ENCODE measurements at regions not wholly inside any gene's neighbourhood (a gene's known extent, or its start where the extent isn't known, plus 50 kb on each side); places are given as distances from the start of the nearest gene placed in this dataset.
"Not testable (repeated sequence)": the region's sequence is repeated elsewhere in the genome, so short reads cannot be mapped to it uniquely, and the experiment has no call there.

DNA sequence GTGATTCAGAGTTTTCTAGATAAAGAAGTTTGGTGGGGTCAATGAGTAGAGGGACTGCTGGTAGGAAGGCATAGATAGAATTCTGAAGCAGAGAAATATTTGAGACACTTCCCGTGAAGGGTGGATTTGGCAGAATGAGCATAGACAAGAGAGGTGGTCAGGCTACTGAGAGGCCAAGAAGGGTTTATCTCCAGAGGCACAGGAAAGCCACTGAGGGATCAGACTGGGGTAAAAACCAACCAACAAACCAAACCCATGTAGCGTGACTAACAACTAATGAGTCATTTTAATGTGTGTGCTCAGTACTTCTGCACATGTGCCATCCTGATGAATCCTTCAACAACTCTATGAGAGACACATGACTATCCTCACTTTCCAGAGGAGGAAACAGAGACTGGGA, 60.0 kb upstream of the SERP2 start:
- Histone ChIP-seq H3K36me3 (ENCODE audit: control insufficient read depth, insufficient read depth, low read length) (no peaks in the 10 kb centered on the region), H3K79me2 (ENCODE audit: control insufficient read depth, insufficient read depth, low read length) (no peaks in the 10 kb centered on the region), H2BK5ac (ENCODE audit: low read length) (no peak overlapping the region), H4K8ac (ENCODE audit: low read depth, low read length) (no peak overlapping the region), H3K56ac (ENCODE audit: low read length) (no peak overlapping the region), H2BK120ac (ENCODE audit: low read depth, low read length) (no peak overlapping the region), H2BK15ac (replicated peaks; ENCODE audit: low read depth) (no peak overlapping the region), H3K27ac (ENCODE audit: low read depth, low read length) (no peak overlapping the region), H3K18ac (ENCODE audit: low read length) (no peak overlapping the region), H3K4me3 (ENCODE audit: low read length) (no peak overlapping the region), H3K79me1 (ENCODE audit: low read length) (no peaks in the 10 kb centered on the region), H3K4me2 (ENCODE audit: low read length) (no peak overlapping the region), H3K27me3 (ENCODE audit: insufficient read depth, low read length, poor library complexity) (no peaks in the 10 kb centered on the region), H2AK5ac (ENCODE audit: low read length) (no peak overlapping the region), H4K5ac (ENCODE audit: low read length) (no peak overlapping the region), H3K23ac (ENCODE audit: low read length) (no peak overlapping the region), H3K9ac (ENCODE audit: low read length) (no peak overlapping the region), H3K4me1 (ENCODE audit: control insufficient read depth, low read depth, low read length) (no peaks in the 10 kb centered on the region), H3K4ac (ENCODE audit: low read depth, low read length) (no peak overlapping the region)
- DNase-seq: no peak
- WGBS (ENCODE audit: extremely low coverage, insufficient coverage, low lambda C conversion rate): no CpG with 5 or more reads among the region's 2 CpGs

- not testable (repeated sequence) for H3K27ac ChIP-seq (ENCODE audit: low read depth, low read length); H2BK15ac ChIP-seq (replicated peaks; ENCODE audit: low read depth)
Measured at GRCh38 chr13:44314160-44314559, 59.5 kb upstream of the SERP2 start.

DNA sequence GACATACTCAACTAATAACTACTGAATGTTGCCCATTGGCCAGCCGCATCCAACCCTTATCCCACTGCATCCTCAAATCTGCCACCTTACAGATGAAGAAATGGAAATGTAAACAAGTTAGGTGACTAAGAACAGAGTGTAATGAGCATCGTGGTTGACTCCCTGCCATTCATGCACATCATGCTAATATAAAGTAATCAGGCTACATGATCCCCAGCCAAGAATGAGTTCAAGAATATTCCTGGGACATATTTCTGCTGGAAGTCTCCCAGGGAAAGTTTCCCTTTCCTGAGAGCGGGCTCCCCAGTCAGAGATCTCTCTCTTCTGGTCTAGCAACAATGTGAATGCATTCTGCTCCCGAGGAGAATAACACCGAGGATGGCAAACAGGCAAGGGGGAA, 55.9 kb upstream of the SERP2 start:
- no peak overlapping the region for H3K23ac ChIP-seq (ENCODE audit: low read length)
- H3K4me3 ChIP-seq (ENCODE audit: low read length): no peak overlapping the region
- no CpG with 5 or more reads among the region's 5 CpGs for WGBS (ENCODE audit: extremely low coverage, insufficient coverage, low lambda C conversion rate)
- no peak for DNase-seq
- no peaks in the 10 kb centered on the region for H3K79me2 ChIP-seq (ENCODE audit: control insufficient read depth, insufficient read depth, low read length)
- H3K4me1 ChIP-seq (ENCODE audit: control insufficient read depth, low read depth, low read length): no peaks in the 10 kb centered on the region
- H2BK120ac ChIP-seq (ENCODE audit: low read depth, low read length): no peak overlapping the region
- H3K36me3 ChIP-seq (ENCODE audit: control insufficient read depth, insufficient read depth, low read length): no peaks in the 10 kb centered on the region
- H2BK5ac ChIP-seq (ENCODE audit: low read length): no peak overlapping the region
- H4K8ac ChIP-seq (ENCODE audit: low read depth, low read length): no peak overlapping the region
- H3K27me3 ChIP-seq (ENCODE audit: insufficient read depth, low read length, poor library complexity): no peaks in the 10 kb centered on the region
- H3K9ac ChIP-seq (ENCODE audit: low read length): no peak overlapping the region
- H2BK15ac ChIP-seq (replicated peaks; ENCODE audit: low read depth): no peak overlapping the region
- no peak overlapping the region for H3K27ac ChIP-seq (ENCODE audit: low read depth, low read length)
- H3K18ac ChIP-seq (ENCODE audit: low read length): no peak overlapping the region
- no peak overlapping the region for H3K4me2 ChIP-seq (ENCODE audit: low read length)
- H4K5ac ChIP-seq (ENCODE audit: low read length): no peak overlapping the region
- no peak overlapping the region for H3K56ac ChIP-seq (ENCODE audit: low read length)
- H3K79me1 ChIP-seq (ENCODE audit: low read length): no peaks in the 10 kb centered on the region
- no peak overlapping the region for H3K4ac ChIP-seq (ENCODE audit: low read depth, low read length)
- H2AK5ac ChIP-seq (ENCODE audit: low read length): no peak overlapping the region

More at GRCh38 chr13:44314160-44314559, 59.5 kb upstream of the SERP2 start:
- H3K18ac ChIP-seq (ENCODE audit: low read length); H3K23ac ChIP-seq (ENCODE audit: low read length); H4K8ac ChIP-seq (ENCODE audit: low read depth, low read length); H2BK5ac ChIP-seq (ENCODE audit: low read length); H4K5ac ChIP-seq (ENCODE audit: low read length); DNase-seq; H3K36me3 ChIP-seq (ENCODE audit: control insufficient read depth, insufficient read depth, low read length); H3K4me2 ChIP-seq (ENCODE audit: low read length); H3K79me2 ChIP-seq (ENCODE audit: control insufficient read depth, insufficient read depth, low read length); H3K4ac ChIP-seq (ENCODE audit: low read depth, low read length); H3K4me1 ChIP-seq (ENCODE audit: control insufficient read depth, low read depth, low read length); H2BK120ac ChIP-seq (ENCODE audit: low read depth, low read length); H3K9ac ChIP-seq (ENCODE audit: low read length); H3K4me3 ChIP-seq (ENCODE audit: low read length); H3K27me3 ChIP-seq (ENCODE audit: insufficient read depth, low read length, poor library complexity); H3K56ac ChIP-seq (ENCODE audit: low read length); H2AK5ac ChIP-seq (ENCODE audit: low read length); H3K79me1 ChIP-seq (ENCODE audit: low read length): not testable (repeated sequence)
- no CpG with 5 or more reads among the region's 4 CpGs for WGBS (ENCODE audit: extremely low coverage, insufficient coverage, low lambda C conversion rate)

- Histone ChIP-seq H3K4me2 (ENCODE audit: low read length) (no peak overlapping the region), H2AK5ac (ENCODE audit: low read length) (no peak overlapping the region), H3K36me3 (ENCODE audit: control insufficient read depth, insufficient read depth, low read length) (no peaks in the 10 kb centered on the region), H3K79me2 (ENCODE audit: control insufficient read depth, insufficient read depth, low read length) (no peaks in the 10 kb centered on the region), H3K79me1 (ENCODE audit: low read length) (no peaks in the 10 kb centered on the region), H3K23ac (ENCODE audit: low read length) (no peak overlapping the region), H3K4me3 (ENCODE audit: low read length) (no peak overlapping the region), H3K56ac (ENCODE audit: low read length) (no peak overlapping the region), H2BK15ac (replicated peaks; ENCODE audit: low read depth) (no peak overlapping the region), H3K27me3 (ENCODE audit: insufficient read depth, low read length, poor library complexity) (no peaks in the 10 kb centered on the region), H3K27ac (ENCODE audit: low read depth, low read length) (no peak overlapping the region), H3K9ac (ENCODE audit: low read length) (no peak overlapping the region), H3K4me1 (ENCODE audit: control insufficient read depth, low read depth, low read length) (no peaks in the 10 kb centered on the region), H3K18ac (ENCODE audit: low read length) (no peak overlapping the region), H4K8ac (ENCODE audit: low read depth, low read length) (no peak overlapping the region), H4K5ac (ENCODE audit: low read length) (no peak overlapping the region), H2BK5ac (ENCODE audit: low read length) (no peak overlapping the region), H2BK120ac (ENCODE audit: low read depth, low read length) (no peak overlapping the region), H3K4ac (ENCODE audit: low read depth, low read length) (no peak overlapping the region)
- no CpG with 5 or more reads among the region's 3 CpGs for WGBS (ENCODE audit: extremely low coverage, insufficient coverage, low lambda C conversion rate)
- no peak for DNase-seq
Measured at GRCh38 chr13:44318161-44318560, 55.5 kb upstream of the SERP2 start.

DNA sequence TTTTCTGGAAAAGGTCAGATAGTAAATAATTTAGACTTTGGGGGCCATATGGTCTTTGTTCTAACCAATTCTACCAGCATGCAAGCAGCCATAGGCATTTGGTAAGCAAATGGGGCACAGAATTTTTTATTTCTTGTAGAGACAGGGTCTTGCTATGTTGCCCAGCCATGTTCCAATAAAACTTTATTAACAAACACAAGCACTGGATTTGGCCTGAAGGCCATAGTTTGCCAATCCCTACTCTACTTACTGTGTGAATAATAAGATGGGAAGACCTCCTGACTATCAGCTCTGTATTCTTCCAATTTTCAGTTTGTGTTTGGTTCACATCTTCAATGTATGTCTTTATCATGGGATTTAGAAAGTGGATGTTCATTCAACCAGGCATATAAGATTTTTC, 53.0 kb upstream of the SERP2 start:
- Histone ChIP-seq H3K27me3 (ENCODE audit: insufficient read depth, low read length, poor library complexity) (no peaks in the 10 kb centered on the region), H3K4me2 (ENCODE audit: low read length) (no peak overlapping the region), H3K4ac (ENCODE audit: low read depth, low read length) (no peak overlapping the region), H3K4me3 (ENCODE audit: low read length) (no peak overlapping the region), H3K79me1 (ENCODE audit: low read length) (no peaks in the 10 kb centered on the region), H4K5ac (ENCODE audit: low read length) (no peak overlapping the region), H3K4me1 (ENCODE audit: control insufficient read depth, low read depth, low read length) (no peaks in the 10 kb centered on the region), H3K23ac (ENCODE audit: low read length) (no peak overlapping the region), H3K36me3 (ENCODE audit: control insufficient read depth, insufficient read depth, low read length) (no peaks in the 10 kb centered on the region), H2BK5ac (ENCODE audit: low read length) (no peak overlapping the region), H3K27ac (ENCODE audit: low read depth, low read length) (no peak overlapping the region), H2BK120ac (ENCODE audit: low read depth, low read length) (no peak overlapping the region), H3K56ac (ENCODE audit: low read length) (no peak overlapping the region), H2AK5ac (ENCODE audit: low read length) (no peak overlapping the region), H3K9ac (ENCODE audit: low read length) (no peak overlapping the region), H3K79me2 (ENCODE audit: control insufficient read depth, insufficient read depth, low read length) (no peaks in the 10 kb centered on the region), H3K18ac (ENCODE audit: low read length) (no peak overlapping the region), H2BK15ac (replicated peaks; ENCODE audit: low read depth) (no peak overlapping the region), H4K8ac (ENCODE audit: low read depth, low read length) (no peak overlapping the region)
- no peak for DNase-seq

- Histone ChIP-seq H3K23ac (ENCODE audit: low read length) (no peak overlapping the region), H3K56ac (ENCODE audit: low read length) (no peak overlapping the region), H2BK5ac (ENCODE audit: low read length) (no peak overlapping the region), H3K27ac (ENCODE audit: low read depth, low read length) (no peak overlapping the region), H3K79me1 (ENCODE audit: low read length) (no peaks in the 10 kb centered on the region), H3K18ac (ENCODE audit: low read length) (no peak overlapping the region), H3K9ac (ENCODE audit: low read length) (no peak overlapping the region), H2AK5ac (ENCODE audit: low read length) (no peak overlapping the region), H3K4me1 (ENCODE audit: control insufficient read depth, low read depth, low read length) (no peaks in the 10 kb centered on the region), H3K4ac (ENCODE audit: low read depth, low read length) (no peak overlapping the region), H3K4me2 (ENCODE audit: low read length) (no peak overlapping the region), H2BK120ac (ENCODE audit: low read depth, low read length) (no peak overlapping the region), H2BK15ac (replicated peaks; ENCODE audit: low read depth) (no peak overlapping the region), H4K5ac (ENCODE audit: low read length) (no peak overlapping the region), H3K4me3 (ENCODE audit: low read length) (no peak overlapping the region), H3K79me2 (ENCODE audit: control insufficient read depth, insufficient read depth, low read length) (no peaks in the 10 kb centered on the region), H4K8ac (ENCODE audit: low read depth, low read length) (no peak overlapping the region), H3K36me3 (ENCODE audit: control insufficient read depth, insufficient read depth, low read length) (no peaks in the 10 kb centered on the region), H3K27me3 (ENCODE audit: insufficient read depth, low read length, poor library complexity) (no peaks in the 10 kb centered on the region)
- WGBS (ENCODE audit: extremely low coverage, insufficient coverage, low lambda C conversion rate): no CpG with 5 or more reads among the region's 2 CpGs
- DNase-seq: no peak
Measured at GRCh38 chr13:44321961-44322360, 51.7 kb upstream of the SERP2 start.
